ENCODE measurements at regions not wholly inside any gene's neighbourhood (a gene's known extent, or its start where the extent isn't known, plus 50 kb on each side); places are given as distances from the start of the nearest gene placed in this dataset.
"Not testable (repeated sequence)": the region's sequence is repeated elsewhere in the genome, so short reads cannot be mapped to it uniquely, and the experiment has no call there.

DNA sequence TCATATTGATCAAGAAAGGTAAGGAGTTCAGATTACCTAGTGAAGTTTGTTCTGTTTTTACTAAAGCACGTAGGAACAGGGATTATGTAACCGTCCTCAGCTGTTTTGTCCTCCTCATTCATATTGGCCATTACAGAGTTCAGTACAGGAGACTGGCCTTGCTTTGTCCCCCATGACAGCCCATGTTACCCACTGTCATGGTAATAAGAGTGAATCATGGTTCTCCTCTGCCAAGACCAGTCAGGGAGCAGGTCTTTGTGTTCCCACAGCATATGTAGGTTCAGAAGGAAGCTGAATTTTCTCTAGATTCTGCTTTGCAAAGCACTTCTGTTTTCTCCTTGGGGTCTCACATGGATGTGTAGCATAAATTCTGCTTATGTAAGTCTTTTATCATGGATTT, 106.2 kb upstream of the GPR141 start:
- no peak for DNase-seq (ENCODE audit: low read depth)
- no peak overlapping the region for H3K4me3 ChIP-seq (ENCODE audit: low read depth, low read length)
- TF ChIP-seq, protein P1, sequence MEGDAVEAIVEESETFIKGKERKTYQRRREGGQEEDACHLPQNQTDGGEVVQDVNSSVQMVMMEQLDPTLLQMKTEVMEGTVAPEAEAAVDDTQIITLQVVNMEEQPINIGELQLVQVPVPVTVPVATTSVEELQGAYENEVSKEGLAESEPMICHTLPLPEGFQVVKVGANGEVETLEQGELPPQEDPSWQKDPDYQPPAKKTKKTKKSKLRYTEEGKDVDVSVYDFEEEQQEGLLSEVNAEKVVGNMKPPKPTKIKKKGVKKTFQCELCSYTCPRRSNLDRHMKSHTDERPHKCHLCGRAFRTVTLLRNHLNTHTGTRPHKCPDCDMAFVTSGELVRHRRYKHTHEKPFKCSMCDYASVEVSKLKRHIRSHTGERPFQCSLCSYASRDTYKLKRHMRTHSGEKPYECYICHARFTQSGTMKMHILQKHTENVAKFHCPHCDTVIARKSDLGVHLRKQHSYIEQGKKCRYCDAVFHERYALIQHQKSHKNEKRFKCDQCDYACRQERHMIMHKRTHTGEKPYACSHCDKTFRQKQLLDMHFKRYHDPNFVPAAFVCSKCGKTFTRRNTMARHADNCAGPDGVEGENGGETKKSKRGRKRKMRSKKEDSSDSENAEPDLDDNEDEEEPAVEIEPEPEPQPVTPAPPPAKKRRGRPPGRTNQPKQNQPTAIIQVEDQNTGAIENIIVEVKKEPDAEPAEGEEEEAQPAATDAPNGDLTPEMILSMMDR (IDR thresholded peaks at IDR 0.05; ENCODE audit: insufficient read depth, low read length): no peak

DNA sequence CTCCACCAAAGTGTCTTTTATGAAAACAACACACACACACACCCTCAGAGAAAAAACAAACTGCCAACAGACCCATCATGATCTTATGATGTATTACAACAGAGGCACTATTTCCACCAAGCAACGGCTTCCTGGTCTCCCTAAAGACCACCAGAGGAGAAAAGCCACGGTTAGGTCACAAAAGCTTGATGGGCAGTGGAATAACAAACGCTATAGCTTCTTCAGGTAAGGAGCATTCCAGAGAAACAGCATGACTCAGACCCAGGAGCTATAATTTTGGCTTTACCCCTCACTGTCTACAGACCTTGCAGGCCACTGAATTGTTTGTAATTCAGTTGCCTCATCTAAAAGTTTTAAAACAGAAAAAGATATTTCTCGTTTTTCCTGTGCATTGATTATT, 105.7 kb upstream of the GPR141 start:
- no peak overlapping the region for H3K4me3 ChIP-seq (ENCODE audit: low read depth, low read length)
- DNase-seq (ENCODE audit: low read depth): no peak
- TF ChIP-seq, protein P1 (IDR thresholded peaks at IDR 0.05; ENCODE audit: insufficient read depth, low read length): no peak

DNA sequence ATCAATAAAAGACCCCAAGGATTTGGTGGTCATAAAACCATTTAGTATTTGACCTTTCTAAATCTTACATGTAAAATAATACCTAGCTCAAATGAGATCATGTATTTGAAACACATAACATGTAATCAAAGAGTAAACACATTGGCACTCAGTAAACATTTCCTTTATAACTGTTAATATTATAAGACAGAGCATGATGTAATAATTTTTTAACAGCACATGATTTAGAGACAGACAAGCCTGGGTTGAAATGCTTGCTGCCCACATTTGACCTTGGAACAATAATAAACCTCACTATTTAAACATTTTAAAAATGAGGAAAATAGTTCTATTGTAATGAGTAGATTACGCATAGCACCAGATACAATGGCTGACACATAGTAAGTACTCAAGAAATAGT, 105.2 kb upstream of the GPR141 start:
- DNase-seq (ENCODE audit: low read depth): no peak
- no peak overlapping the region for H3K4me3 ChIP-seq (ENCODE audit: low read depth, low read length)
- TF ChIP-seq, protein P1 (IDR thresholded peaks at IDR 0.05; ENCODE audit: insufficient read depth, low read length): no peak

DNA sequence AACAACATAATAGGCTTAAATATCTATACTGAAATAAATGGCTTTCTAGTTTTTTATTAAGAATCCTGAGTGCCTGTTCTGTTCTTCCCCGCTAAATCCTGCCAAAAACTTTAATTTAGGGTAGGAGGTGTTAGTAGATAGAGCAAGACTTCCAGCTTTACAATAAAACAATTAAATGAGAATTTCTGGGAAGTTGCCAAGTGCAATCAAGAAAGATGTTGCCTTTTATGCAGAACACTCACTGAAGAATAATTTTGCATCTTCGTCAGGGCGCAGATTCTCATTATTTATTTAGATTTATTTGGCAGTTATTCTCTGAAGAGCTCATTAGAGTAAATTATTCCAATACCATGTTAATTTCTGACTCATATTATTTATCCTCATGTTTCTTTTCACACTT, 103.2 kb upstream of the GPR141 start:
- TF ChIP-seq, protein P1 (IDR thresholded peaks at IDR 0.05; ENCODE audit: insufficient read depth, low read length): no peak
- no peak for DNase-seq (ENCODE audit: low read depth)

DNA sequence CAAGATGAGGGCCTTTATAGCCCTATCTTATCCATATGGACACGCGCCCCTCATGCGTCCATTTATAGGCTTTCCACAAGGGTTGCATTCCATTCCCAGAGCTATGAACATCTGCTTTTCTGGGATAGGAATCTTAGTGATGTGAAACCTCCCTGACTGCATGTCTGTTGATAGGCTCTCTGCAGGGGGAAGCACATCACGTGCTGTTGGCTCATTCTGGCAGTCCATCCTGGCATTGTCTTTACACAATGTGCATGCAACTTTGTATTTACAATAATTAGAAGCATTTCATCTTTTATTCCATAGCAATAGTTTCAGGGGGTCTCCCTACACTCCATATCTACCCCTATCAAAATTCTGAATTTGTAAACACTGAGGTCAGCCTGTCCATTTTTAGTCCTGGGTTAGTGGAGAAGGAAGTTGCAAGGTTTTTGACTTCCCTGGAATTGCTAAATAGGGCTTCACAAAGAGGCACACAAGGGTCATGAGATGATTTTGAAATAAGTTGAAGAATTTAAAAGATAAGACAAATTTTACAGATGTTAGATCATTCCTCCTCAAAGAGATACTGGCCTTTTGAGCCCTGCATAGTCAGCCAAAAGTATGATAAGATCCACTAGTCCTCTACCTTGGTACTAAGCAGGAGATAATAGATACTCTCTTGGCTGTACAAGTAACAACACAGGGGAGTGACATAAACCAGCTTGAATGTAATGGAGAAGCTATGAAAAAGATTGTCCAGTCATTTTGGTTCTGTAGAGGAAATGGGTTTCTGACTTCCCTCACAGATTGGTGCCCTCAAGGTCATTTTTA, 98.7 kb upstream of the GPR141 start:
- not testable (repeated sequence) for DNase-seq (ENCODE audit: low read depth); H3K4me3 ChIP-seq (ENCODE audit: low read depth, low read length)

More for the DNA sequence above, 103.2 kb upstream of the GPR141 start:
- H3K4me3 ChIP-seq (ENCODE audit: low read depth, low read length): no peak overlapping the region

DNA sequence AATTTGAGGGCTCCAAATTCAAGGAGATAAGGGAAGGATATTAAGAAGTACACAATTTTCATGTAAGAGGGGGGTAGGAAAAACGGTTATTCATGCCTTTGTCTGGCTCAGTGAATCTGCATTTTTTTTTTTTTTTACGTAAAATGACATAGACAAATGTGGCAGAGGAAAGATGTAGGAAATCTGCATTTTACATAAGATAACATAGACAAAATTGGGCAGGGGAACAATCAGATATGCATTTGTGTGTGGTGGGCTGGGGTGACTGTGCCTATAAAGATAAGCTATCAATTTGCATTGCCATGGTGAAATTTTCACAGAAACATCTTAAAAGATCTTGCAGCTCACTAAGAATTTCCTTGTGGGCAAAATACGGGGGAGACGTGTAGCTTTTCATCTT, 92.7 kb upstream of the GPR141 start:
- no peak for DNase-seq (ENCODE audit: low read depth)
- no peak overlapping the region for H3K4me3 ChIP-seq (ENCODE audit: low read depth, low read length)
- TF ChIP-seq, protein P1 (IDR thresholded peaks at IDR 0.05; ENCODE audit: insufficient read depth, low read length): no peak

DNA sequence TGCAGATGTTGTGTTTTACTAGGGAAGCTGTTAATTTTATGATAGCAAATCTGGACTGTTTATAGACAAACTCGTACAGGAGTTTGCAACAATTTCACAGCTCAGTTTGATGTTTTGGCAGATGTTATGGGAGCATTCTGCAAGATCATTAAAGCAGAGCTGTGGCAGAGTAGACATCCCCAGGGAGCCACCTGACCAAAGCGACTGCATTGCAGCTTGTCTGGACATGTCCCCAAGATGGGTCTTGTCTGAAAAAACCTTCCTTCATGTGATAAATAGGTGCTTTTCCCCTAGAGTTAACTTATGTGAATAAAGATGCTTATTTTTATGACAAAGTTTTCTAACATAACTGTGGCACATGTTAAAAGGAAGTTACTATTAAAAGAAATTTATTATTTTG, 91.2 kb upstream of the GPR141 start:
- TF ChIP-seq, protein P1 (IDR thresholded peaks at IDR 0.05; ENCODE audit: insufficient read depth, low read length): no peak
- DNase-seq (ENCODE audit: low read depth): no peak
- no peak overlapping the region for H3K4me3 ChIP-seq (ENCODE audit: low read depth, low read length)

Data from fibroblast of the aortic adventitia (primary cell).